NCI-H2107 treated with DMSO at 0.1 percent for 48 hours (cell line): ENCODE measurements at regions not wholly inside any gene's neighbourhood (a gene's known extent, or its start where the extent isn't known, plus 50 kb on each side); places are given as distances from the start of the nearest gene placed in this dataset.
"Not testable (repeated sequence)": the region's sequence is repeated elsewhere in the genome, so short reads cannot be mapped to it uniquely, and the experiment has no call there.

Source experiments
- DNase-seq: peaks from one replicate; lab custom pipeline; 2025; ENCODE audit not compliant: unreplicated experiment; lab: John Stamatoyannopoulos, UW

DNA sequence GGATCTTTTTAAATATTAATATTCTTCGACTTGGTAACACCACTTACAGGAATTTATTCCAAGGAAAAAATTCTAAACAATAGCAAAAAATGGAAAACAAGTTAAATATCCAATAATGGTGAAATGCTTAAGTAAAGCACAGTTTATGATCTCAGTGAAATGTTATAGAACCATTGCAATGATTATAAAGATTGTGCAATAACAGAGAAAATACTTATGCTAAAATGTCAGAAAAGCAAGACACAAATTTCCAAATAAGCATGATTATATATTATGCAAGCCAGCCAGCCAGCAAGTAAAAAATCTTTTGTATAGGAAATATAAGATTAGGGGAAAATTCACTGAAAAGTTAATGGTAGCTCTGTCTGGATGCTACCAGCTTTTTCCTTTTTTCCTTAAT is 102.7 kb upstream of the EFNA5 start:
- no peak for DNase-seq

DNA sequence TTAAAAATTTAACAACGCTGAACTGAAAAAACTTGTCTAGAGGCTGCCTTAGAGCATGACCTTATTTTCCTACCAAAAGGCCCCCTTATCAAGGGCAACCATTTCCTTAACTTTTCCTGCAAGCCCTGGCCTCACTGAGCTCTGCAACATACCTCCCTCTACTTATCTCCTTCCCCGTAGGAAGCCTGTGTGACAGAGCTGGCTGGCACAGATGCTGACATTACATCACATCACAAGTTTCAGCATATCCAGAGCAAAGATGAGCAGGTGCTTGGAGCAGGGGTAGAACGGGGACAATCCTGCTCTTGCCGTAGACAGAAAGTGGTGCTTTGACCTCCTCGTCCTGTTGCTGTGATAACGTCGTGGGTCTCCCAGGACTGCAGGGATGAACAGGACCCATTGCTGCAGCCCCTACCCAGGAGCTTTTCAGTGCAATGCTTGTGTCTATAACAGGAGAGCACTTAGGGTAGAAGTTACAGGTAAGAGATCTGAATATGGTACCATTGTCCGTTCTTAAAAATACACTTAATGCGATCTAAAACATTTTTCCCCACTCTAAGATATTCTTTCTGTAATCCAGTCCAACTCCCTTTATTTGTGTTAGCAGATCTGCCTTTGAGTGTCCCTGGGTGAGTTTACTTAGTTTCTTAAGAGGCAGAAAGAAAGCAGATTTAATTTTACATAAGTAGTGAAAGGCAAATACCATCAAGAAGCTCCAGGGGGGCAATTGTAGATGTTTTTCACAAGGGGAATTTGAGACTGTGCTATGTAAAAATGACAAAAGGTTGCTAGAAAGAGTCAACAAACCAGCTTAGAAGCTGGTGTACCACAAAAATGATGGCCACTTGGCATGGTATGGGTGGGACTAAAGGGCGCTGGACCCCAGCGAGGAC is 101.9 kb upstream of the EFNA5 start:
- DNase-seq: peak; percentile 56

- DNase-seq: no peak
Observed at GRCh38 chr5:107771926-107772325, 101.2 kb upstream of the EFNA5 start.

DNA sequence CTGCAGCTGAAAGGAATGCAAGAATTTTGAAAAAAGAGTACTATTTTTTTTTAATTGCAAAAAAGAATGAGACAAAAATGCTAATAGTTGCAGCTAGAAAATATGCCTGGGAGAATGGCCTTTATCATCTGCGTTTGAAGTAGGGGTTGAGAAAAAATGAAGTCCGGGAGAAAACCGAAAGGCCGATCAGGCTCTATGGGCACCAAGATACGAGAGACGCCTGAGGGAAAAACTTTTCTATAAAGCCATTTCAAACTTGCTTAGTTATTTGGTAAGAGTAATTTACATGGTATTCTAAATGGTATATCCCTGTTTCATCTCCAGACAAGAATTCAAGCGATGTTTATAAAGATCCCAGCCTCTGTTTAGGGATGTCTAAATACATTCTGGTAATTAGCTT is 99.3 kb upstream of the EFNA5 start:
- no peak for DNase-seq

DNA sequence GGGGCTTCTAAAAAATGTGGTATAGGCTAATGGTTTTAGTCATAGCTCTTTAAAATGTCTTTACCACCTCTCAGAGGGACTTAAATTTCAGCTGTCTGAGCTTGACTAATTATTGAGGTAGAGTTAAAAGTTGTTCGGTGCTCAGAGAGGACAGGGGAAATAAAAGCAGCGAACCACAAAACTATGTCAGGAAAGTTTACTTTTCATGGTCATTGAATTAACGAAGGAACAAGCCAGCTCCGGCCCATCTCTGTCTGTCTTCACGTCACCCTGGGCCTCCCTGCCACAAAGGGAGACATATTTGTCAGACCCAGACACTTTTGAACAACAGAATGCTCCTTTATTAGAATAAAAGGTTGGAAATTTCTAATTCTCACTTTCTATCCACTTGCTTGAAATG is 98.8 kb upstream of the EFNA5 start:
- no peak for DNase-seq

DNA sequence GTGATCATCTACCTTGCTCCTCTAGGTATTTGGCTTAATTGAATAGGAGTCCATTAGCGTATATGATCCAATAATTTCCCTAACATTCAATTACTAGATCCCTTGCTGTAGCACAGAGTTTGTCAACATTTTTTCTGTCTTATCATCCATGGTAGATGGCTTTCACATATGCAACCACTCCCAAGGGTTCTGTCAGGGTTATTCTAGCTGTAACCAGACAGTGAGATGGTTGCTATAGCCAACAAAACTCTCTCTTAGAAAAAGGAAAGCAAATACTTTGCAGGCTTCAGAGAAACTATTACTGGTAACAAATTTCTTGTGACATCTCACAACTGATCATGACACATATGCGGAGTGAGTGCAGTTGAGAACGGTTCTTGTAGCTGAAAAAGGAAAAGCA is 96.2 kb upstream of the EFNA5 start:
- no peak for DNase-seq

DNA sequence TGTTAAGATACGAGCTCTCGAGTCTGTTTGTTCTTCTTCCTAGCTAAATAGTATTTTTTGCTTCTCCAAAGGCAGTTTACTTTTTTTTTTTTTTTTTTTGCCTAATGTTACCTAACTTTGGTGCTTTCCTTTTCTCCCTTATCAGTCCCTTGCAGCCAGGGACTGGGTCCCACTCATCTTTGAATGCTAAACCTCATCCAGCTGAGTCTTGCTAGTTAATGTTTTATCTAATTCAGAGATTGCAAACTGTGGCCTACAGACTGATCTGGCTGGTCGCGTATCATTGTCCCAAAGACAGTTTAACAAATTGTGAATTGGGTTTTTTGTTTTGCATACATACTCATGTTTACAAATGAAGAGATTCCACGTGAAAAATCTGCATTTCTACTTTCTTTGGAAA is 95.7 kb upstream of the EFNA5 start:
- DNase-seq: no peak

DNA sequence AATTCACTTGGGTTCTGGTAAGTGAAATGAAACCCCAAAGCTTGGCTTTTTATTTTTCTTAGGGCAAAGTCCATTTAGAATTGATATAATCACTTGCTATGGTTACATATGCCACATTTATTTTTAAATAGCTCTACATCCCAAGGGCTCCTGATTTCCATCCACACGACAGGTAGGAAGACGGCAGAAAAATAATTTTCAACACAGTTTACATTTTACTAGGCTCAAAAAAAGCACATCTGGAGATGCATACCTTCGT is 95.0 kb upstream of the EFNA5 start:
- DNase-seq: no peak

GRCh38 chr5:107764976-107765804 is 94.5 kb upstream of the EFNA5 start:
- no peak for DNase-seq

DNA sequence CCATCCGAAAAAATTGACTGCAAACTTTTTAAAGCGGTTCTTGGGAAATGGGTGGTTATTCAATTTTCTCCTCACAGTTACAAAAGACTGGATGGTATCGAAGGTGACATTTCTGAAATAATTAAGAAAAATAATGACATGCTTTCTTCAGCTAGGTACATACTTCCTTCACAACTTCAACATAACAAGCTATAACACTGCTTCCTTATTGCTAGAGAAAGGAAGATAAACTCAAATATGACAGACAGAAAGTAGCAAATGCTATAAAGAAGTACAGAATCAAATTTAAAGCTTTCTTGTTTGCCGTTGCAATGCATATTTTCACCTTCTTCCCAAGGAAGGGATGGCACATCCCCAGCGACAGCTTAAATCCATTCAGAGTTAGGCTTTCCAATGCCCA is 93.5 kb upstream of the EFNA5 start:
- no peak for DNase-seq

- DNase-seq: no peak
Observed at GRCh38 chr5:107753427-107753826, 82.7 kb upstream of the EFNA5 start.

DNA sequence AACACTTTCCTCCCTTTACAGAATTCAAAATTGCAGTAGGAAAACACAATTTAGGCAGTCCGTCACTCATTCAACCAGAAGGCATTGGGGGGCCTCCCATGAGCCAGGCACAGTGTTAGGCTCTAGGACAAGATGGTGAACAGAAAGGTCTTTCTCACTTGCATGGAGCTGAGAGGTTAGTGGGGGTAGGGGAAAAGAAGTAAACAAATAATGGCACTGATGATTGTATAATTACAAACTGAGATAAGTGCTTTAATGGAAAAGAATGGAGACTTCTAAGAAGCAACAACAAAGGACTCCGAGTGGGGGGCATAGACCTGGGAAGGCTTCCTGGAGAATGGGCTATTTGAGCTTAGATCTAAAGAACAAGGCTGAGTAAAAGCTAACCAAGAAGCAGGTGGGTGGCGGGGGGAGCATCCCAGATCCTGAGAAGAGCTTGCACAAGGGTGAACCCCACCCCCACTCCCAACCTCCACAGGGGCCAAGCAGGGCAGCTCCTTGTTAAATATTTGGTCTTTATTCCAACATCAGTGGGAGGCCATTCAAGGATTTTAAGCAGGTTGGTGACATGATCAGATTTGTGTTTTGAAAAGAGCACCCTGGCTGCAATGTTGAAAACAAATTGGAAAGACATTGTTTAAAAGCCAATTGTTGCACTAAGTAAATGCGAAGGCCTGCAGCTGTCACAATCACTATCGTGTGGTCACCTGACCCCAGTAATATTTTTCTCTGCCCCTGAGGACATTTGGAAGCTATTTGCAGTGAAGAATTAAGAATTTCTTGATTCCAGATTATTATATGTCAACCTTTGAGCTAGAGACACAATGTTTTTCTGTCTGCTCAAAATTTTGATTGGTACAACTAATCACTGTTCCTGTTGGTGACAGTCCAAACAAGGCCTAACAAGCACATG is 73.9 kb upstream of the EFNA5 start:
- no peak for DNase-seq

- DNase-seq: no peak
Observed at GRCh38 chr5:107743373-107744000, 72.8 kb upstream of the EFNA5 start.

GRCh38 chr5:107739661-107740060 is 68.9 kb upstream of the EFNA5 start:
- DNase-seq: no peak

DNA sequence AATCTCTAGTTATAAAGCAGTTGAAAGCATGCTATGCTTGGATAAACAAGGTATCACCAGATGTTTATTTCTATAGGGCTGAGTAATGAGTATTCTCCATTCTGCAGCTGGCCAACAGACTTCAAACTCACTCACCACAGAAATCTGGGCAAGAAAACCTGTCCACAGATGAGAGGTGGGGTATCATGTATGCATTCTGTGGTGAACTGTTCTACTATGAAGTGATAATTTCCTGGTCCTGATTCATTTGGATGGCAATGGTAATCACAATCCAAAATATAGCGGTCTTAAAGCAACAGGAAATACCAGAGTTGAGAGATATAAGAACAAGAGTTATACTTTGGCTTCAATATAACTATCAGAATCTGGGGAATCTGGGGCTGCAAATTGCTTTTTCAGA is 65.9 kb upstream of the EFNA5 start:
- no peak for DNase-seq

DNA sequence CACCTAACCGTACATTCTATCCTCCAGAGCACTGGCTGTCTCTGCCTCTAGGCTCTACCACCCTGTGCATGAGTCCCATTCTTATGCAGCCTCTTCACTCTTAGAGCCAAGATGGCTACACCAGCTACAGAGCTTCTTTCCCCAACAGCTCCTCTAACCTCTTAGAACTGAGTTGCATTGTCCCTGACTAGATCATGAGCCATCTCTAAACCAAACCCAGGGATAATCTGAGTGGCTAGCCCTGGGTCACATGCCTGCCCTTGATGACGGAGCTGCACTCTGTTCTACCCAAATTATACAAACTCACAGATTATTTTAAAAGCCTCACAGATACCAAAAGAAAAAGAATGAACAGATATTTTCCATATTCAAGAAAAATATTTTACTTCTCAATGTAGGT is 65.4 kb upstream of the EFNA5 start:
- not testable (repeated sequence) for DNase-seq

GRCh38 chr5:107735558-107735957 is 64.8 kb upstream of the EFNA5 start:
- no peak for DNase-seq

- no peak for DNase-seq
Observed at GRCh38 chr5:107726896-107727295, 56.2 kb upstream of the EFNA5 start.

GRCh38 chr5:107724642-107725041 is 53.9 kb upstream of the EFNA5 start:
- no peak for DNase-seq

- not testable (repeated sequence) for DNase-seq
Observed at GRCh38 chr5:107721241-107721640, 50.5 kb upstream of the EFNA5 start.
